Kidney (tissue), 13 donors: ENCODE measurements at regions not wholly inside any gene's neighbourhood (a gene's known extent, or its start where the extent isn't known, plus 50 kb on each side); places are given as distances from the start of the nearest gene placed in this dataset.

Experiments
- DNase-seq, 5 donors: peaks; one replicate each; pipeline ENCODE4 v3.0.0-alpha.2; 2013 to 2020
- FAIRE-seq: peaks from 2 replicates; lab custom pipeline; 2012; peaks lifted over from hg19 to GRCh38; lab: Jason Lieb, UNC
- H3K27ac ChIP-seq, 2 donors: one replicate each; pipeline ENCODE4 v1.7.0; 2013; ENCODE audit warnings: low read depth in 2 of 2, low read length in 2 of 2, inconsistent platforms in 1 of 2
- H3K27me3 ChIP-seq: one replicate; pipeline ENCODE4 v1.7.1; 2013; ENCODE audit warnings: low read length, inconsistent platforms; ENCODE audit not compliant: control insufficient read depth, insufficient read depth
- H3K36me3 ChIP-seq, 3 donors: one replicate each; pipeline versions ENCODE4 v1.7.0 to v1.7.1; 2013; ENCODE audit warnings: low read length in 3 of 3, control low read depth in 1 of 3, inconsistent platforms in 1 of 3; ENCODE audit not compliant: insufficient read depth in 3 of 3, control insufficient read depth in 2 of 3
- H3K4me1 ChIP-seq, 3 donors: one replicate each; pipeline versions ENCODE4 v1.7.0 to v1.7.1; 2013; ENCODE audit warnings: low read length in 3 of 3, inconsistent platforms in 1 of 3, low read depth in 1 of 3; ENCODE audit not compliant: control insufficient read depth in 2 of 3, insufficient read depth in 2 of 3
- H3K4me3 ChIP-seq, 3 donors: one replicate each; pipeline versions ENCODE4 v1.7.0 to v1.8.1; 2013; ENCODE audit warnings: low read length in 3 of 3, control low read depth in 1 of 3, inconsistent platforms in 1 of 3
- H3K9ac ChIP-seq, 3 donors: one replicate each; pipeline versions ENCODE4 v1.7.0 to v1.7.1; 2013; ENCODE audit warnings: low read length in 3 of 3, control low read depth in 1 of 3, inconsistent platforms in 1 of 3
- H3K9me3 ChIP-seq, 3 donors: one replicate each; pipeline versions ENCODE4 v1.7.0 to v1.7.1; 2013; ENCODE audit warnings: low read length in 3 of 3, control low read depth in 1 of 3, inconsistent platforms in 1 of 3; ENCODE audit not compliant: control insufficient read depth in 2 of 3, insufficient read depth in 1 of 3
- CTCF ChIP-seq: IDR thresholded peaks from 3 replicates; pipeline ENCODE4 v1.5.1; 2012; ENCODE audit warnings: mild to moderate bottlenecking, moderate library complexity, borderline replicate concordance; ENCODE audit not compliant: insufficient read depth; ENCODE audit errors: extremely low read depth
- intact Hi-C: fragments of 100-400 bp; cut with DNase I; formaldehyde crosslinking; loops from one replicate; pipeline ENCODE4 v1.11.1; 2022
- donor health status: control.
- donor health status: control.
- donor health status: control.
- donor health status: control.
- donor health status: control.
- donor health status: DM: yes; HTN: yes; CAD: no.
- donor health status: Normal renal cell carcinoma (clear cell type).

DNA sequence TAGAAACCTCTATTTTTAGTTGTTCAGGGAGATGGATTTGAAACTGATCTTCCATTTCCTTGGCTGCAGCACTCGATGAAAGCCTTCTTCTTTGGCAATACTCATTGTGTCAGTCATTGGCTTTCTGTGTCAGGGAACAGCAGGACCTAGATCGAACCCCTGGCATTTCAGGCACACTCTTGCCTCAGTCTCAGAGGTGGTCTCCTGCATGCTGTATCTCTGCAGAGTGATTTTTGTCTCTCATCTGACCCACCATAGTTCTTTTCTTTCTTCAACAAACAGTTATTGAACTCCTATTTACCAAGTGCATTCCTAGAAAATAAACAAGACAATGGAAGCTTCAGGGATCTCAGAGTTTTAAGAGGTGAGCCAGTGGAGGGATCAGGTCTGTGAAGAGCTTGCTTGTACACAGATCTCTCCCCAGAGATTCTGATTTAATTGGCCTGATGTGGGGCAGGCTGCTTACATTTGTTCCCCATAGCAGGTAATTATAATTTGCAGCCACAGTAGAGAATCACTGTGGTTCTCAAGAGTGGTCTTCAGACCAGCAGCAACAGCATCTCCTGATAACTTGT, 473.1 kb upstream of the TCF4 start:
- H3K4me1 ChIP-seq = no peaks in the 10 kb centered on the region
- no peak overlapping the region for H3K9ac ChIP-seq
- no peak overlapping the region for H3K4me3 ChIP-seq
- no peak overlapping the region for H3K27ac ChIP-seq
- no peaks in the 10 kb centered on the region for H3K27me3 ChIP-seq
- intact Hi-C loops = no loop called here
- H3K36me3 ChIP-seq = no peaks in the 10 kb centered on the region
- TF ChIP-seq CTCF = no peak
- DNase-seq (no peak), FAIRE-seq (no peak)
- H3K9me3 ChIP-seq = no peaks in the 10 kb centered on the region

DNA sequence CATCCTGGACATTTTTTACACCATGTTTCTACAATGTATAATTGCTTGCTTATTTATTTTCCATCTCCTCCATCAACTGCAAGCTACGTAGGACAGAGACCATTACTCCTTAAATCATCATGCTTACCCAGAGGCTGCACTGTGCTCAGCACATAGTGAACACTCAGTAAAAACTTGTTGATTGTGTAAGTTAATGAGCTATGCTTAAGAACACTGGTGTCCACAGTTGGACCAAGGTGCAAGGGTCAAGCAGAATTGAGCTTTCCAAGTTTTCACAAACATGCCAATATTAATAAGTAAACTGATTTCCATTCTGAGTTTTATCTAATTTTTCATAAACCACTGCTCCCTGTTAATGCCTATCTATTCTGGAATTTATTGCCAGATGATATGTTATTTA, 464.2 kb upstream of the TCF4 start:
- intact Hi-C loops = no loop called here
- Histone ChIP-seq H3K4me1 (no peaks in the 10 kb centered on the region), H3K27ac (no peak overlapping the region), H3K36me3 (no peaks in the 10 kb centered on the region), H3K9ac (no peak overlapping the region), H3K4me3 (no peak overlapping the region), H3K27me3 (no peaks in the 10 kb centered on the region), H3K9me3 (peaks cover 0 to 9% (median 0%) of the 10 kb centered on the region in 3 donors)
- no peak for FAIRE-seq
- DNase-seq = no peak
- no peak for TF ChIP-seq CTCF

DNA sequence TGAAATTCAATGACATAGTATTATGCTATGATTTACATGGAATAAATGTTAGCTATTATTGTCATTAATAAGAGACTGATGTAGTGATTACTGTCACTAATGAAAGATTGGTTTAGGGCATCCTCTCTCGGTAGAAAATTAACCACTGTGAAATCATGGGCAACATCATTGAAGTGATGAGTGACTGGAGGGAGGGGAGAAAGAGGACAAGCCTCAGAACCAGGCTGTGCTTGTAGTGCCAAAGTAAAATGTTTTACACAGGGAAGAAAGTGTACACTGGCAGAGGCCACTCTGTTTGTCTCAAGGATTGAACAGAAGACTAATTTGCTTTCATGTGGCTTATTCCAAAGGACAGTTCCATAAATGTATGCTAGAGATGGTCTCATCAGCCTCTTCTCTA, 456.2 kb upstream of the TCF4 start:
- H3K9ac ChIP-seq = no peak overlapping the region
- FAIRE-seq = no peak
- H3K27me3 ChIP-seq = no peaks in the 10 kb centered on the region
- no peaks in the 10 kb centered on the region for H3K36me3 ChIP-seq
- DNase-seq = no peak
- no peak for TF ChIP-seq CTCF
- intact Hi-C loops = no loop called here
- H3K4me3 ChIP-seq = no peak overlapping the region
- H3K4me1 ChIP-seq = no peaks in the 10 kb centered on the region
- peaks cover 0 to 9% (median 0%) of the 10 kb centered on the region in 3 donors for H3K9me3 ChIP-seq
- H3K27ac ChIP-seq = no peak overlapping the region

DNA sequence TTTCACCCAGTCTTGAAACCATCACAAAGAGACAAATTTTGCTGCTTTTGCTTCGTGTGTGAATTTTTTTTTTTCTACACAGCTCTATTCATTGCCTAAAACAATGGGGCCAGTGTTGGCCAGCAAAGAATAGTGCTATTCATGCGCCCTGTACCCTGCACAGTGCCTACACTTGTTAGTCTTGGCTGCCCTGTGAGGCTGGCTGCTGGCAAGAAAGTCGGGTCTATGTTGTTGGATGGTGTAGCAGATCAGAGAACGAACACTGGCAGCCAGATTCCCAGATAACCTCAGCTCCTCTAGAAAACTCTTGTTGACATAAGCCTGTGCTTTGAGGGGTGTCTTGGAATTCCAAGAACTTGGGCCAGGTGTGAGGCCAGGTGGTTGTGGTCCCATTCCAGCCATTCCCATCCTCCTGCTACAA, 455.7 kb upstream of the TCF4 start:
- H3K27me3 ChIP-seq = no peaks in the 10 kb centered on the region
- FAIRE-seq (no peak), DNase-seq (no peak)
- no peak overlapping the region for H3K9ac ChIP-seq
- H3K27ac ChIP-seq = no peak overlapping the region
- H3K9me3 ChIP-seq = peaks cover 0 to 9% (median 0%) of the 10 kb centered on the region in 3 donors
- H3K4me3 ChIP-seq = no peak overlapping the region
- H3K36me3 ChIP-seq = no peaks in the 10 kb centered on the region
- intact Hi-C loops = no loop called here
- no peak for TF ChIP-seq CTCF
- no peaks in the 10 kb centered on the region for H3K4me1 ChIP-seq
